Adrenal gland (tissue), 9 donors: ENCODE measurements at regions not wholly inside any gene's neighbourhood (a gene's known extent, or its start where the extent isn't known, plus 50 kb on each side); places are given as distances from the start of the nearest gene placed in this dataset.

ENCODE experiments used
- DNase-seq, 7 donors: peaks; one replicate each; pipeline ENCODE4 v3.0.0-alpha.2; 2019 to 2020
- H3K27ac ChIP-seq, 5 donors: fragments of 200-600 bp; sonication (generic) in 4 of 5; 1 replicate in 3 of 5; 2 replicates in 2 of 5; pipeline versions ENCODE4 v1.5.1 to v1.8.0; 2016 to 2020; ENCODE audit warnings: mild to moderate bottlenecking in 1 of 5
- H3K27me3 ChIP-seq: fragments of 200-600 bp; 2 replicates; pipeline ENCODE4 v1.8.0; 2021
- H3K36me3 ChIP-seq, 2 donors: fragments of 200-600 bp; replicated peaks in 1 of 2; 1 replicate in 1 of 2; 2 replicates in 1 of 2; pipeline versions ENCODE4 v1.5.1 to v1.8.0; 2018 to 2022
- H3K4me1 ChIP-seq, 2 donors: fragments of 200-600 bp; replicated peaks in 1 of 2; 1 replicate in 1 of 2; 2 replicates in 1 of 2; pipeline versions ENCODE4 v1.5.1 to v1.8.0; 2018 to 2021
- H3K4me3 ChIP-seq, 4 donors: fragments of 200-600 bp; sonication (generic) in 3 of 4; one replicate each; pipeline ENCODE4 v1.5.1; 2016 to 2018
- H3K9me3 ChIP-seq, 3 donors: fragments of 200-600 bp; sonication (generic) in 1 of 3; replicated peaks in 1 of 3; 1 replicate in 2 of 3; 2 replicates in 1 of 3; pipeline versions ENCODE4 v1.5.1 to v1.8.0; 2016 to 2021
- POLR2A ChIP-seq, 2 donors: fragments of 450-650 bp; IDR thresholded peaks; one replicate each; pipeline ENCODE4 v1.6.1; 2017; ENCODE audit warnings: antibody characterized with exemption in 2 of 2, mild to moderate bottlenecking in 2 of 2, moderate library complexity in 1 of 2
- WGBS, 4 donors: extraction: QIAGEN DNeasy Blood & Tissue Kit in 2 of 4; methylation state at CpG; one replicate each; pipeline versions ENCODE4 v1.1.5 to v1.1.7; 2013 to 2017; 5-methylcytosine and 5-hydroxymethylcytosine counted together
- intact Hi-C, 2 donors: fragments of 100-400 bp; cut with DNase I; formaldehyde crosslinking; loops; one replicate each; pipeline versions ENCODE4 v1.14.1 to v1.15.0; 2022 to 2023
- TF ChIP-seq, protein P1 (sequence below), 6 experiments: fragments of 450-650 bp in 4 of 6; fragments of 200-600 bp in 2 of 6; sonication (generic) in 1 of 6; IDR thresholded peaks; 1 replicate in 5 of 6; 2 replicates in 1 of 6; pipeline versions ENCODE4 v1.5.1 to v1.8.0; 2016 to 2021; ENCODE audit warnings: antibody characterized with exemption in 6 of 6, mild to moderate bottlenecking in 2 of 6, moderate library complexity in 1 of 6
- donor health status: healthy with polysubstance abuse.
- donor health status: Bipolar disorder and iron deficiency.
- donor health status: DM: yes; HTN: yes; CAD: no.
- donor health status: DM: no; HTN: no; CAD: no.
- donor health status: DM: no; HTN: no; CAD: no.

DNA sequence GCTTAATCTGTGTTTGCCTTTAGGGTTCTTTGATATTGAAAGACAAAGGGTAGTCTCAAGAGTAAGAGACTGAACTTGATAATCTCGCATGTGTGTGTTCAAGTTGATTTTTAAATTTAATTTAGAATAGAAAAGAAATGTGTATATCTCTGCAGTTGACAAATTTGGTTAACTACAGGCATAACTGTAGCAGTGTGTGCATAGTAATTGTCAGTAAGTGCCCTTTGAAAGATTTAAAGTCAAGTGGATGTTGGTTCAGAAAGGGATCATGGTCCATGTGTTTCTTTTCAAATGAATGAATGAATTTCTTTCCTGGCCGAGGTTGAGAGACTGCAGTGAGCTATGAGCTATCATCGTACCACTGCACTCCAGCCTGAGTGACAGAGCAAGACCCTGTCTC is 49.9 kb upstream of the DYRK2 start:
- DNase-seq = no peak
- Histone ChIP-seq H3K27me3 (no peaks in the 10 kb centered on the region), H3K4me3 (no peak overlapping the region), H3K9me3 (no peaks in the 10 kb centered on the region), H3K4me1 (no peaks in the 10 kb centered on the region), H3K27ac (no peak overlapping the region), H3K36me3 (no peaks in the 10 kb centered on the region)
- WGBS, 4 donors = 78 to 92% (median 88%) methylated on average over 3 of the region's 3 CpGs
- TF ChIP-seq POLR2A (IDR thresholded peaks at IDR 0.05) = no peak
- TF ChIP-seq, protein P1, sequence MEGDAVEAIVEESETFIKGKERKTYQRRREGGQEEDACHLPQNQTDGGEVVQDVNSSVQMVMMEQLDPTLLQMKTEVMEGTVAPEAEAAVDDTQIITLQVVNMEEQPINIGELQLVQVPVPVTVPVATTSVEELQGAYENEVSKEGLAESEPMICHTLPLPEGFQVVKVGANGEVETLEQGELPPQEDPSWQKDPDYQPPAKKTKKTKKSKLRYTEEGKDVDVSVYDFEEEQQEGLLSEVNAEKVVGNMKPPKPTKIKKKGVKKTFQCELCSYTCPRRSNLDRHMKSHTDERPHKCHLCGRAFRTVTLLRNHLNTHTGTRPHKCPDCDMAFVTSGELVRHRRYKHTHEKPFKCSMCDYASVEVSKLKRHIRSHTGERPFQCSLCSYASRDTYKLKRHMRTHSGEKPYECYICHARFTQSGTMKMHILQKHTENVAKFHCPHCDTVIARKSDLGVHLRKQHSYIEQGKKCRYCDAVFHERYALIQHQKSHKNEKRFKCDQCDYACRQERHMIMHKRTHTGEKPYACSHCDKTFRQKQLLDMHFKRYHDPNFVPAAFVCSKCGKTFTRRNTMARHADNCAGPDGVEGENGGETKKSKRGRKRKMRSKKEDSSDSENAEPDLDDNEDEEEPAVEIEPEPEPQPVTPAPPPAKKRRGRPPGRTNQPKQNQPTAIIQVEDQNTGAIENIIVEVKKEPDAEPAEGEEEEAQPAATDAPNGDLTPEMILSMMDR (IDR thresholded peaks at IDR 0.05) = no peak
- intact Hi-C loops = no loop called here
